ENCODE measurements at regions not wholly inside any gene's neighbourhood (a gene's known extent, or its start where the extent isn't known, plus 50 kb on each side); places are given as distances from the start of the nearest gene placed in this dataset.

- Histone ChIP-seq H3K4me1 (ENCODE audit: control insufficient read depth, insufficient read depth, low read length) (no peaks in the 10 kb centered on the region), H3K9ac (ENCODE audit: low read depth, low read length) (no peak overlapping the region), H3K4me3 (ENCODE audit: low read length) (no peak overlapping the region), H3K4me2 (ENCODE audit: low read length) (no peak overlapping the region), H3K36me3 (ENCODE audit: insufficient read depth, low read length) (no peaks in the 10 kb centered on the region), H3K27me3 (ENCODE audit: control insufficient read depth, insufficient read depth, low read length) (no peaks in the 10 kb centered on the region), H3K9me3 (replicated peaks; ENCODE audit: low read length) (no peaks in the 10 kb centered on the region)
These were observed 283.8 kb upstream of the RGMA start for GRCh38 chr15:93372865-93373223.

GRCh38 chr15:93372208-93372864 is 283.3 kb upstream of the RGMA start:
- Histone ChIP-seq H3K4me3 (ENCODE audit: low read length) (no peak overlapping the region), H3K9me3 (replicated peaks; ENCODE audit: low read length) (no peaks in the 10 kb centered on the region)

GRCh38 chr15:93366387-93367100 is 277.5 kb upstream of the RGMA start:
- H3K4me1 ChIP-seq (ENCODE audit: control insufficient read depth, insufficient read depth, low read length): no peaks in the 10 kb centered on the region
- no peak overlapping the region for H3K4me2 ChIP-seq (ENCODE audit: low read length)
- H3K36me3 ChIP-seq (ENCODE audit: insufficient read depth, low read length): no peaks in the 10 kb centered on the region

More at GRCh38 chr15:93372208-93372864, 283.3 kb upstream of the RGMA start:
- H3K36me3 ChIP-seq (ENCODE audit: insufficient read depth, low read length): no peaks in the 10 kb centered on the region
- no peaks in the 10 kb centered on the region for H3K27me3 ChIP-seq (ENCODE audit: control insufficient read depth, insufficient read depth, low read length)
- no peak overlapping the region for H3K9ac ChIP-seq (ENCODE audit: low read depth, low read length)
- H3K4me2 ChIP-seq (ENCODE audit: low read length): no peak overlapping the region
- no peaks in the 10 kb centered on the region for H3K4me1 ChIP-seq (ENCODE audit: control insufficient read depth, insufficient read depth, low read length)

GRCh38 chr15:93362821-93363220 is 273.8 kb upstream of the RGMA start:
- H3K9me3 ChIP-seq (replicated peaks; ENCODE audit: low read length): peaks cover 4% of the 10 kb centered on the region
- H3K36me3 ChIP-seq (ENCODE audit: insufficient read depth, low read length): no peaks in the 10 kb centered on the region
- no peak overlapping the region for H3K4me2 ChIP-seq (ENCODE audit: low read length)
- H3K4me3 ChIP-seq (ENCODE audit: low read length): no peak overlapping the region
- no peaks in the 10 kb centered on the region for H3K4me1 ChIP-seq (ENCODE audit: control insufficient read depth, insufficient read depth, low read length)
- no peak overlapping the region for H3K9ac ChIP-seq (ENCODE audit: low read depth, low read length)
- no peaks in the 10 kb centered on the region for H3K27me3 ChIP-seq (ENCODE audit: control insufficient read depth, insufficient read depth, low read length)

More at GRCh38 chr15:93366387-93367100, 277.5 kb upstream of the RGMA start:
- Histone ChIP-seq H3K27me3 (ENCODE audit: control insufficient read depth, insufficient read depth, low read length) (no peaks in the 10 kb centered on the region), H3K4me3 (ENCODE audit: low read length) (no peak overlapping the region), H3K9ac (ENCODE audit: low read depth, low read length) (no peak overlapping the region), H3K9me3 (replicated peaks; ENCODE audit: low read length) (peaks cover 4% of the 10 kb centered on the region)

- Histone ChIP-seq H3K9me3 (replicated peaks; ENCODE audit: low read length) (peaks cover 4% of the 10 kb centered on the region), H3K27me3 (ENCODE audit: control insufficient read depth, insufficient read depth, low read length) (no peaks in the 10 kb centered on the region), H3K4me2 (ENCODE audit: low read length) (no peak overlapping the region), H3K4me3 (ENCODE audit: low read length) (no peak overlapping the region), H3K36me3 (ENCODE audit: insufficient read depth, low read length) (no peaks in the 10 kb centered on the region), H3K9ac (ENCODE audit: low read depth, low read length) (no peak overlapping the region), H3K4me1 (ENCODE audit: control insufficient read depth, insufficient read depth, low read length) (no peaks in the 10 kb centered on the region)
These were observed 273.2 kb upstream of the RGMA start for GRCh38 chr15:93362203-93362602.

GRCh38 chr15:93361703-93362102 is 272.7 kb upstream of the RGMA start:
- no peak overlapping the region for H3K4me3 ChIP-seq (ENCODE audit: low read length)
- peaks cover 4% of the 10 kb centered on the region for H3K9me3 ChIP-seq (replicated peaks; ENCODE audit: low read length)

GRCh38 chr15:93360976-93361375 is 272.0 kb upstream of the RGMA start:
- H3K9me3 ChIP-seq (replicated peaks; ENCODE audit: low read length): peaks cover 4% of the 10 kb centered on the region

More at GRCh38 chr15:93361703-93362102, 272.7 kb upstream of the RGMA start:
- Histone ChIP-seq H3K9ac (ENCODE audit: low read depth, low read length) (no peak overlapping the region), H3K27me3 (ENCODE audit: control insufficient read depth, insufficient read depth, low read length) (no peaks in the 10 kb centered on the region), H3K4me1 (ENCODE audit: control insufficient read depth, insufficient read depth, low read length) (no peaks in the 10 kb centered on the region), H3K4me2 (ENCODE audit: low read length) (no peak overlapping the region), H3K36me3 (ENCODE audit: insufficient read depth, low read length) (no peaks in the 10 kb centered on the region)

GRCh38 chr15:93360318-93360717 is 271.3 kb upstream of the RGMA start:
- H3K4me1 ChIP-seq (ENCODE audit: control insufficient read depth, insufficient read depth, low read length): no peaks in the 10 kb centered on the region
- H3K9ac ChIP-seq (ENCODE audit: low read depth, low read length): no peak overlapping the region
- no peak overlapping the region for H3K4me2 ChIP-seq (ENCODE audit: low read length)
- H3K9me3 ChIP-seq (replicated peaks; ENCODE audit: low read length): peaks cover 3% of the 10 kb centered on the region
- H3K4me3 ChIP-seq (ENCODE audit: low read length): no peak overlapping the region
- no peaks in the 10 kb centered on the region for H3K36me3 ChIP-seq (ENCODE audit: insufficient read depth, low read length)
- no peaks in the 10 kb centered on the region for H3K27me3 ChIP-seq (ENCODE audit: control insufficient read depth, insufficient read depth, low read length)

More at GRCh38 chr15:93360976-93361375, 272.0 kb upstream of the RGMA start:
- H3K9ac ChIP-seq (ENCODE audit: low read depth, low read length): no peak overlapping the region
- H3K4me3 ChIP-seq (ENCODE audit: low read length): no peak overlapping the region
- H3K36me3 ChIP-seq (ENCODE audit: insufficient read depth, low read length): no peaks in the 10 kb centered on the region
- no peaks in the 10 kb centered on the region for H3K4me1 ChIP-seq (ENCODE audit: control insufficient read depth, insufficient read depth, low read length)
- no peaks in the 10 kb centered on the region for H3K27me3 ChIP-seq (ENCODE audit: control insufficient read depth, insufficient read depth, low read length)
- H3K4me2 ChIP-seq (ENCODE audit: low read length): no peak overlapping the region

GRCh38 chr15:93359425-93360131 is 270.6 kb upstream of the RGMA start:
- H3K36me3 ChIP-seq (ENCODE audit: insufficient read depth, low read length): no peaks in the 10 kb centered on the region
- no peak overlapping the region for H3K4me3 ChIP-seq (ENCODE audit: low read length)
- H3K4me2 ChIP-seq (ENCODE audit: low read length): no peak overlapping the region
- H3K9me3 ChIP-seq (replicated peaks; ENCODE audit: low read length): peaks cover 3% of the 10 kb centered on the region
- no peak overlapping the region for H3K9ac ChIP-seq (ENCODE audit: low read depth, low read length)
- H3K27me3 ChIP-seq (ENCODE audit: control insufficient read depth, insufficient read depth, low read length): no peaks in the 10 kb centered on the region
- no peaks in the 10 kb centered on the region for H3K4me1 ChIP-seq (ENCODE audit: control insufficient read depth, insufficient read depth, low read length)

- no peak overlapping the region for H3K4me2 ChIP-seq (ENCODE audit: low read length)
- no peak overlapping the region for H3K9ac ChIP-seq (ENCODE audit: low read depth, low read length)
- peaks cover 3% of the 10 kb centered on the region for H3K9me3 ChIP-seq (replicated peaks; ENCODE audit: low read length)
- H3K4me3 ChIP-seq (ENCODE audit: low read length): no peak overlapping the region
- no peaks in the 10 kb centered on the region for H3K36me3 ChIP-seq (ENCODE audit: insufficient read depth, low read length)
- no peaks in the 10 kb centered on the region for H3K27me3 ChIP-seq (ENCODE audit: control insufficient read depth, insufficient read depth, low read length)
- no peaks in the 10 kb centered on the region for H3K4me1 ChIP-seq (ENCODE audit: control insufficient read depth, insufficient read depth, low read length)
These were observed 270.0 kb upstream of the RGMA start for GRCh38 chr15:93359060-93359408.

- H3K4me2 ChIP-seq (ENCODE audit: low read length): no peak overlapping the region
- no peaks in the 10 kb centered on the region for H3K4me1 ChIP-seq (ENCODE audit: control insufficient read depth, insufficient read depth, low read length)
- H3K27me3 ChIP-seq (ENCODE audit: control insufficient read depth, insufficient read depth, low read length): no peaks in the 10 kb centered on the region
- H3K36me3 ChIP-seq (ENCODE audit: insufficient read depth, low read length): no peaks in the 10 kb centered on the region
- peaks cover 3% of the 10 kb centered on the region for H3K9me3 ChIP-seq (replicated peaks; ENCODE audit: low read length)
- no peak overlapping the region for H3K9ac ChIP-seq (ENCODE audit: low read depth, low read length)
- H3K4me3 ChIP-seq (ENCODE audit: low read length): no peak overlapping the region
These were observed 269.4 kb upstream of the RGMA start for GRCh38 chr15:93358166-93359059.
